ENCODE measurements at regions not wholly inside any gene's neighbourhood (a gene's known extent, or its start where the extent isn't known, plus 50 kb on each side); places are given as distances from the start of the nearest gene placed in this dataset.

GRCh38 chr11:21625982-21626381 lies 566.9 kb upstream of the ANO5 start:
- TF ChIP-seq POLR2A (IDR thresholded peaks at IDR 0.05), result no peak
- no peak for TF ChIP-seq EP300 (IDR thresholded peaks at IDR 0.05)
- TF ChIP-seq CTCF (IDR thresholded peaks at IDR 0.05), result no peak
- no peak for TF ChIP-seq POLR2AphosphoS5 (IDR thresholded peaks at IDR 0.05)
- WGBS, 2 donors (ENCODE audit: low coverage in 1 of 2), result 70 to 80% methylated on average over 3 to 5 of the region's 5 CpGs
- H3K4me3 ChIP-seq, result no peak overlapping the region
- H3K9me3 ChIP-seq, result no peaks in the 10 kb centered on the region
- no peaks in the 10 kb centered on the region for H3K36me3 ChIP-seq
- no peaks in the 10 kb centered on the region for H3K27me3 ChIP-seq
- H3K4me1 ChIP-seq, result peaks cover 0 to 7% (median 0%) of the 10 kb centered on the region in 3 donors
- peak; percentile 63 for ATAC-seq
- H3K27ac ChIP-seq, result no peak overlapping the region

- Histone ChIP-seq H3K9me3 (no peaks in the 10 kb centered on the region), H3K4me1 (no peaks in the 10 kb centered on the region), H3K27me3 (no peaks in the 10 kb centered on the region), H3K4me3 (no peak overlapping the region), H3K36me3 (no peaks in the 10 kb centered on the region), H3K27ac (no peak overlapping the region)
- 77 to 83% methylated on average over 2 to 3 of the region's 3 CpGs for WGBS, 2 donors (ENCODE audit: low coverage in 1 of 2)
- no peak for ATAC-seq
- TF ChIP-seq EP300 (IDR thresholded peaks at IDR 0.05) (no peak), CTCF (IDR thresholded peaks at IDR 0.05) (no peak), POLR2A (IDR thresholded peaks at IDR 0.05) (no peak), POLR2AphosphoS5 (IDR thresholded peaks at IDR 0.05) (no peak)
Observed at GRCh38 chr11:21628641-21629040, 564.2 kb upstream of the ANO5 start.

GRCh38 chr11:21630934-21631478 lies 561.9 kb upstream of the ANO5 start:
- Histone ChIP-seq H3K4me3 (no peak overlapping the region), H3K27ac (no peak overlapping the region), H3K36me3 (no peaks in the 10 kb centered on the region), H3K4me1 (no peaks in the 10 kb centered on the region), H3K27me3 (no peaks in the 10 kb centered on the region), H3K9me3 (no peaks in the 10 kb centered on the region)
- 91% methylated on average over 1 of the region's 1 CpG; no CpG with 5 or more reads in 1 of the 2 donors for WGBS, 2 donors (ENCODE audit: low coverage in 1 of 2)
- no peak for ATAC-seq
- TF ChIP-seq POLR2AphosphoS5 (IDR thresholded peaks at IDR 0.05) (no peak), POLR2A (IDR thresholded peaks at IDR 0.05) (no peak), EP300 (IDR thresholded peaks at IDR 0.05) (no peak), CTCF (IDR thresholded peaks at IDR 0.05) (no peak)

GRCh38 chr11:21631991-21632390 lies 560.9 kb upstream of the ANO5 start:
- no peak overlapping the region for H3K27ac ChIP-seq
- no peaks in the 10 kb centered on the region for H3K9me3 ChIP-seq
- no peaks in the 10 kb centered on the region for H3K27me3 ChIP-seq
- H3K4me3 ChIP-seq, result no peak overlapping the region
- TF ChIP-seq CTCF (IDR thresholded peaks at IDR 0.05), result no peak
- TF ChIP-seq POLR2AphosphoS5 (IDR thresholded peaks at IDR 0.05), result no peak
- TF ChIP-seq EP300 (IDR thresholded peaks at IDR 0.05), result no peak
- TF ChIP-seq POLR2A (IDR thresholded peaks at IDR 0.05), result no peak
- ATAC-seq, result no peak
- H3K4me1 ChIP-seq, result no peaks in the 10 kb centered on the region
- H3K36me3 ChIP-seq, result no peaks in the 10 kb centered on the region
- 82 to 98% methylated on average over 3 to 7 of the region's 7 CpGs for WGBS, 2 donors (ENCODE audit: low coverage in 1 of 2)

- no peaks in the 10 kb centered on the region for H3K36me3 ChIP-seq
- TF ChIP-seq CTCF (IDR thresholded peaks at IDR 0.05) (no peak), POLR2A (IDR thresholded peaks at IDR 0.05) (no peak), EP300 (IDR thresholded peaks at IDR 0.05) (no peak), POLR2AphosphoS5 (IDR thresholded peaks at IDR 0.05) (no peak)
- no peak overlapping the region for H3K4me3 ChIP-seq
- no peak overlapping the region for H3K27ac ChIP-seq
- WGBS, 2 donors (ENCODE audit: low coverage in 1 of 2), result 64 to 97% methylated on average over 2 to 3 of the region's 3 CpGs
- no peak for ATAC-seq
- H3K9me3 ChIP-seq, result no peaks in the 10 kb centered on the region
- H3K27me3 ChIP-seq, result no peaks in the 10 kb centered on the region
- H3K4me1 ChIP-seq, result no peaks in the 10 kb centered on the region
Observed at GRCh38 chr11:21634491-21634890, 558.4 kb upstream of the ANO5 start.
